ENCODE measurements at regions not wholly inside any gene's neighbourhood (a gene's known extent, or its start where the extent isn't known, plus 50 kb on each side); places are given as distances from the start of the nearest gene placed in this dataset.
"Not testable (repeated sequence)": the region's sequence is repeated elsewhere in the genome, so short reads cannot be mapped to it uniquely, and the experiment has no call there.

DNA sequence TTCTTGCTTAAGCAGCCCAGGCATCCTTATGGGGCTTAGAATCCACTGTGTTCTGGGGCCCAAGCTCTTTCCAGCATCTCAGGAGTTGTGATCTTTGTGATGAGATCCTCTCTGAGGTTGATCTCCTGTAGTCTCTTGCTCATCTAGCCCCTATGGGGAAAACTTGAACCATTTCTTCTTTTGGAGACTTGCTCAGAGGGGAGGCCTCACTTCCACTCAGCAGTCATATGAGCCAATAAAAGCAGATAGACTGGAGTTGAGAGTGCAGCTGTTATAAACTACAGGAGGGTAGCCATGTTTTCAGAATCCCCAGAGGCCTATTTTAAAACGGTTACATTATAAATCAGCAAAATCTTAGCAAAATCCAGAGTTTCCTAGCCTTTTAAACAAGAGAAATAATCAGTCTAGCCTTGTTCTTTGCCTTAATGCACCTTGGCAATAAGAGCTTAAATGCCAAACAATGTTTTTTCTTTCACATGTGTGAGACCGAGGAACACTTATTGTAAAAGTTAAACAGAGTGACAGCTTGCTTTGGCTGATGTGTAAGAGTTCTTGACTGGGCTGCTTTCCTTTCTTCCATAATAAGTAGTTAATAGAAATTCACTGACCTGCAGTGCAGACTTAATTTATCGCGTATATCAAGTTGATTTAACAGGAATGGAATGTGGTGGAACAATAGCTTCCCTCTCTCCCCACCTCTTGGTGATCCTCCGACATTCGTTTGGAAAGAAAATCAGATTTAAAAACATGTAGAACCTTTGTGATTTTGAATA lies 168.3 kb downstream of the NEDD1 start:
- no peaks in the 10 kb centered on the region for H3K9me3 ChIP-seq
- no peak overlapping the region for H3K4me3 ChIP-seq
- no peaks in the 10 kb centered on the region for H3K27me3 ChIP-seq
- TF ChIP-seq, protein P1, sequence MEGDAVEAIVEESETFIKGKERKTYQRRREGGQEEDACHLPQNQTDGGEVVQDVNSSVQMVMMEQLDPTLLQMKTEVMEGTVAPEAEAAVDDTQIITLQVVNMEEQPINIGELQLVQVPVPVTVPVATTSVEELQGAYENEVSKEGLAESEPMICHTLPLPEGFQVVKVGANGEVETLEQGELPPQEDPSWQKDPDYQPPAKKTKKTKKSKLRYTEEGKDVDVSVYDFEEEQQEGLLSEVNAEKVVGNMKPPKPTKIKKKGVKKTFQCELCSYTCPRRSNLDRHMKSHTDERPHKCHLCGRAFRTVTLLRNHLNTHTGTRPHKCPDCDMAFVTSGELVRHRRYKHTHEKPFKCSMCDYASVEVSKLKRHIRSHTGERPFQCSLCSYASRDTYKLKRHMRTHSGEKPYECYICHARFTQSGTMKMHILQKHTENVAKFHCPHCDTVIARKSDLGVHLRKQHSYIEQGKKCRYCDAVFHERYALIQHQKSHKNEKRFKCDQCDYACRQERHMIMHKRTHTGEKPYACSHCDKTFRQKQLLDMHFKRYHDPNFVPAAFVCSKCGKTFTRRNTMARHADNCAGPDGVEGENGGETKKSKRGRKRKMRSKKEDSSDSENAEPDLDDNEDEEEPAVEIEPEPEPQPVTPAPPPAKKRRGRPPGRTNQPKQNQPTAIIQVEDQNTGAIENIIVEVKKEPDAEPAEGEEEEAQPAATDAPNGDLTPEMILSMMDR (IDR thresholded peaks at IDR 0.05) = no peak
- H3K27ac ChIP-seq = no peak overlapping the region
- H3K4me1 ChIP-seq = no peaks in the 10 kb centered on the region
- DNase-seq (ENCODE audit: low spot score) = no peak
- H3K36me3 ChIP-seq = no peaks in the 10 kb centered on the region

DNA sequence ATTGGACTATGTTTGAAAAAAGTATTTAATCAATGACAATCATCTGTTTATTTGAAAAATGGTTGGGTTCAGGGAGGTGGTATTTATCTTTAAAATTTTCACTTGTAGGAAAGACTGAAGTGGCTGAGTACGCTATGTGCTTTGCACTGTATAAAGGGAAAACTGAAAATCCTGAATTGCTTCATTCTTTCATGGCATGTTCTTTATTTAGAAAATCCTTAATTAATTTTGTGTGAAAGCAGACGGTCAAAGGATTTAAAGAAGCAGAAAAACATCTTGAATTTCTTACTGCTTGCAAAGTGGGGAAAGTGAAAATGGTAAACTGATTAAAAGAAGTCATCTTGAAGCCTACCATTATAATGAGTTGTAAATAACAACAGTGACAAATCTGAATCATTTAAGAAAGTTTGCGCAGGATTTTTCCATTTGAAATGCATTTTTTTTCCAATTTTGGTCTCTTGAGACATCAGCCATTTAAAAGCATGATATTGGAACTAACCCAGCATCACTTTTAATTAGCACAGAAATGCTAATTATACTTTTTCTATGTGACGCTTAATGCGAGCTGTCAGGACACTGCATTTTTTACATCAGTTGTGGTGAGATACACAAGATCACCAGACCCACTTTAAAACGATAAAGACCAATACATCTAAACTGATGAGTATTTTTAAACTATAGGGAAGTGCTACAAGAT lies 169.0 kb downstream of the NEDD1 start:
- Histone ChIP-seq H3K9me3 (no peaks in the 10 kb centered on the region), H3K4me1 (no peaks in the 10 kb centered on the region), H3K27me3 (no peaks in the 10 kb centered on the region), H3K27ac (no peak overlapping the region), H3K4me3 (no peak overlapping the region), H3K36me3 (no peaks in the 10 kb centered on the region)
- DNase-seq (ENCODE audit: low spot score) = no peak
- TF ChIP-seq, protein P1 (IDR thresholded peaks at IDR 0.05) = no peak

DNA sequence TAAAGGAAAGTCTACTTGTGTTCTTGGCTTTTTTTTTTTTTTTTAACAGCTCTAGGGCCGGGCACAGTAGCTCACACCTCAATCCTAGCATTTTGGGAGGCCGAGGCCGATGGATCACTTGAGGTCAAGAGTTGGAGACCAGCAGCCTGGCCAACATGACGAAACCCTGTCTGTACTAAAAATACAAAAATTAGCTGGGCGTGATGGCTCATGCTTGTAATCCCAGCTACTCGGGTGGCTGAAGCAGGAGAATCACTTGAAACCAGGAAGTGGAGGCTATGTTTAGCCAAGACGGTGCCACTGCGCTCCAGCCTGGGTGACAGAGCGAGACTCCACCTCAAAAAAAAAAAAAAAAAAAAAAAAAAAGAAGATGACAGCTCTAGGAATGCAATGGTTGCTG lies 169.9 kb downstream of the NEDD1 start:
- not testable (repeated sequence) for H3K27me3 ChIP-seq; H3K36me3 ChIP-seq; H3K4me1 ChIP-seq; H3K4me3 ChIP-seq; DNase-seq (ENCODE audit: low spot score); H3K27ac ChIP-seq; H3K9me3 ChIP-seq

GRCh38 chr12:97082029-97082428 lies 175.0 kb downstream of the NEDD1 start:
- no peak overlapping the region for H3K4me3 ChIP-seq
- no peaks in the 10 kb centered on the region for H3K36me3 ChIP-seq
- no peaks in the 10 kb centered on the region for H3K4me1 ChIP-seq
- TF ChIP-seq, protein P1 (IDR thresholded peaks at IDR 0.05) = no peak
- no peaks in the 10 kb centered on the region for H3K9me3 ChIP-seq
- no peak for DNase-seq (ENCODE audit: low spot score)
- H3K27me3 ChIP-seq = no peaks in the 10 kb centered on the region
- H3K27ac ChIP-seq = no peak overlapping the region

DNA sequence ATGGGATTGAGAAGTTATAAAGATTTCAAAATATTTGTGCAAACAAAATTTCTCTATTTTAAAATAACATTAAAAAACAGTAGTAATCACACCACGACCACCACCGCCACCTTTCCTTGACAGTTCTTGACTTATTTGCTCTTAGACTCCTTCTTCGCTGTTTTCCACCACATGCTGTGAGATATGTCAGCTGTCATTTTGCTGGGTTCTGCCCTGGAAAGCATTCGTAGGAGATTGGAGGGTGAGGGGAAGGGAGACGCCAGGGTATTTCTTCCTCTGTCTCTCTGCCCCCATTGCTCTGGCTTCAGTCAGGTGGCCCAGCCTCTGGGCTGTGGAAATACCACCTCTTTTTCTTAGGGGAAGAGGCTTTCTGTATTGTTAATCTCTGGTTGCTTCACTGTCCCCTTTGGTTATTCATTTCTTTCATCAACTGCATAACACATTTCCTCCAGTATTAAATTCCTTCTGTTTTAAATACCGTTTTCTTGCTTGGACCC lies 186.2 kb downstream of the NEDD1 start:
- H3K4me1 ChIP-seq = no peaks in the 10 kb centered on the region
- no peaks in the 10 kb centered on the region for H3K36me3 ChIP-seq
- TF ChIP-seq, protein P1 (IDR thresholded peaks at IDR 0.05) = no peak
- no peak for DNase-seq (ENCODE audit: low spot score)
- H3K27ac ChIP-seq = no peak overlapping the region
- no peaks in the 10 kb centered on the region for H3K9me3 ChIP-seq
- H3K27me3 ChIP-seq = no peaks in the 10 kb centered on the region
- H3K4me3 ChIP-seq = no peak overlapping the region

GRCh38 chr12:97097734-97098133 lies 190.7 kb downstream of the NEDD1 start:
- Histone ChIP-seq H3K4me3 (no peak overlapping the region), H3K9me3 (no peaks in the 10 kb centered on the region), H3K4me1 (no peaks in the 10 kb centered on the region), H3K27me3 (no peaks in the 10 kb centered on the region), H3K27ac (no peak overlapping the region), H3K36me3 (no peaks in the 10 kb centered on the region)
- no peak for DNase-seq (ENCODE audit: low spot score)
- TF ChIP-seq, protein P1 (IDR thresholded peaks at IDR 0.05) = no peak

Measured in right atrium auricular region (tissue), 2 donors.